ENCODE measurements at regions not wholly inside any gene's neighbourhood (a gene's known extent, or its start where the extent isn't known, plus 50 kb on each side); places are given as distances from the start of the nearest gene placed in this dataset.

- Histone ChIP-seq H3K27me3 (peaks cover 0 to 15% (median 0%) of the 10 kb centered on the region in 4 donors), H3K36me3 (no peaks in the 10 kb centered on the region), H3K27ac (replicated peaks in 1 of 4) (no peak overlapping the region), H3K4me1 (no peaks in the 10 kb centered on the region), H3K9me3 (no peaks in the 10 kb centered on the region), H3K4me3 (no peak overlapping the region)
- intact Hi-C loops (cut with DNase I), result no loop called here
- 96% methylated on average over 8 of the region's 16 CpGs for WGBS
- no peak for DNase-seq (ENCODE audit: extremely low spot score)
- TF ChIP-seq, protein P1, sequence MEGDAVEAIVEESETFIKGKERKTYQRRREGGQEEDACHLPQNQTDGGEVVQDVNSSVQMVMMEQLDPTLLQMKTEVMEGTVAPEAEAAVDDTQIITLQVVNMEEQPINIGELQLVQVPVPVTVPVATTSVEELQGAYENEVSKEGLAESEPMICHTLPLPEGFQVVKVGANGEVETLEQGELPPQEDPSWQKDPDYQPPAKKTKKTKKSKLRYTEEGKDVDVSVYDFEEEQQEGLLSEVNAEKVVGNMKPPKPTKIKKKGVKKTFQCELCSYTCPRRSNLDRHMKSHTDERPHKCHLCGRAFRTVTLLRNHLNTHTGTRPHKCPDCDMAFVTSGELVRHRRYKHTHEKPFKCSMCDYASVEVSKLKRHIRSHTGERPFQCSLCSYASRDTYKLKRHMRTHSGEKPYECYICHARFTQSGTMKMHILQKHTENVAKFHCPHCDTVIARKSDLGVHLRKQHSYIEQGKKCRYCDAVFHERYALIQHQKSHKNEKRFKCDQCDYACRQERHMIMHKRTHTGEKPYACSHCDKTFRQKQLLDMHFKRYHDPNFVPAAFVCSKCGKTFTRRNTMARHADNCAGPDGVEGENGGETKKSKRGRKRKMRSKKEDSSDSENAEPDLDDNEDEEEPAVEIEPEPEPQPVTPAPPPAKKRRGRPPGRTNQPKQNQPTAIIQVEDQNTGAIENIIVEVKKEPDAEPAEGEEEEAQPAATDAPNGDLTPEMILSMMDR (IDR thresholded peaks at IDR 0.05), result no peak
- no peak for TF ChIP-seq POLR2AphosphoS5 (IDR thresholded peaks at IDR 0.05)
- no peak for TF ChIP-seq EP300 (IDR thresholded peaks at IDR 0.05)
- TF ChIP-seq POLR2A (IDR thresholded peaks at IDR 0.05; ENCODE audit: low read depth), result no peak
These were observed 56.9 kb upstream of the PPP2R2D start for GRCh38 chr10:131843881-131844284.

GRCh38 chr10:131844529-131845084, 56.2 kb upstream of the PPP2R2D start:
- no peak overlapping the region for H3K27ac ChIP-seq (replicated peaks in 1 of 4)
- no peaks in the 10 kb centered on the region for H3K4me1 ChIP-seq
- no peaks in the 10 kb centered on the region for H3K36me3 ChIP-seq
- no peak overlapping the region for H3K4me3 ChIP-seq
- intact Hi-C loops (cut with DNase I), result no loop called here
- peaks cover 0 to 15% (median 0%) of the 10 kb centered on the region in 4 donors for H3K27me3 ChIP-seq
- TF ChIP-seq POLR2AphosphoS5 (IDR thresholded peaks at IDR 0.05), result no peak
- TF ChIP-seq EP300 (IDR thresholded peaks at IDR 0.05), result no peak
- no peak for TF ChIP-seq POLR2A (IDR thresholded peaks at IDR 0.05; ENCODE audit: low read depth)
- TF ChIP-seq, protein P1 (IDR thresholded peaks at IDR 0.05), result no peak
- WGBS, result 88% methylated on average over 17 of the region's 22 CpGs
- DNase-seq (ENCODE audit: extremely low spot score), result no peak
- no peaks in the 10 kb centered on the region for H3K9me3 ChIP-seq

- no peak overlapping the region for H3K27ac ChIP-seq (replicated peaks in 1 of 4)
- intact Hi-C loops (cut with DNase I), result no loop called here
- TF ChIP-seq, protein P1 (IDR thresholded peaks at IDR 0.05), result no peak
- no peak for TF ChIP-seq POLR2AphosphoS5 (IDR thresholded peaks at IDR 0.05)
- TF ChIP-seq EP300 (IDR thresholded peaks at IDR 0.05), result no peak
- no peak for TF ChIP-seq POLR2A (IDR thresholded peaks at IDR 0.05; ENCODE audit: low read depth)
- H3K36me3 ChIP-seq, result no peaks in the 10 kb centered on the region
- no peak overlapping the region for H3K4me3 ChIP-seq
- H3K4me1 ChIP-seq, result no peaks in the 10 kb centered on the region
- peaks cover 0 to 15% (median 0%) of the 10 kb centered on the region in 4 donors for H3K27me3 ChIP-seq
- WGBS, result 79% methylated on average over 16 of the region's 26 CpGs
- no peaks in the 10 kb centered on the region for H3K9me3 ChIP-seq
- DNase-seq (ENCODE audit: extremely low spot score), result no peak
These were observed 55.1 kb upstream of the PPP2R2D start for GRCh38 chr10:131845505-131846239.

DNA sequence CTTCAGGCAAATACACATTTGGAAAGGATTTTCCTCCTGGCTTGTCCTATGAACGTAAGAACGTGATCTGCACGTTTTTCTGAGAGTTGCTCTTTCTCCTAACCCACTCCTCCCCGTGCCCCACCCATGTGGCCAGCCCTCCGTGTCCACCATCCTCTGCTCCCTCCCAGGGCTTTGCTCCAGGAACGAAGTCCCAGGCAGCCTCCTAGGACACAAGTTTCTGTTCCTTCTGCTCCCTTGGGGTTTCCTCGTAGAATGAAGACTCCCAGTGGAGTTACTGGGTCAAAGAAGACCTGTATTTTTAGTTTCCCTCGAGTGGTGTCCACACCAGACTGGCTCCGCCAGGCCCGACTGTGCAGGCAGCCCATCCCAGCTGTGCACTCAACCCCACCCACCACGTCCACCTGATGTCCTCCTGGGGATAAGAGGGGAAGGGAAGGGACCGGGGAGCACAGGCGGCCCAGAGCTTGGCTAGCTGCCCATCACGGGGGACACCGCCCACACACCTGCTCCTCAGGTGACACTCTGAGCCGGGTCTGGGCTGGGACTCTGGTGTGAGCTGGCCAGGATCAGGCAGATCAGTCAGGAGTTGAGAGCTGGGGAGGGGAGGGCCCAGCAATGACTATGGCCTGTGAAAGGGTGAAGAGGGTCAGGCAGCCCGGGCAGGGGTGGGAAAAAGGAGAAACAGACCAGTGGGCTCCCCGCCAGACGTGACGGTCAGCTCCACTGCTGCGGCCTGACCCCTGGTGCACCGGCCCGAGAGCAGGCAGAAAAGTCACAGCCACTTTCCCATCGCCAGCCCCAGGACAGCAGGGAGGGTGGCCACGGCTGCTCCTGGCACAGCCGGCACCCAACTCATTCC, 54.3 kb upstream of the PPP2R2D start:
- TF ChIP-seq POLR2AphosphoS5 (IDR thresholded peaks at IDR 0.05) (no peak), EP300 (IDR thresholded peaks at IDR 0.05) (no peak), POLR2A (IDR thresholded peaks at IDR 0.05; ENCODE audit: low read depth) (no peak)
- TF ChIP-seq, protein P1 (IDR thresholded peaks at IDR 0.05), result no peak
- intact Hi-C loops (cut with DNase I), result no loop called here
- H3K9me3 ChIP-seq, result no peaks in the 10 kb centered on the region
- H3K27me3 ChIP-seq, result peaks cover 0 to 15% (median 0%) of the 10 kb centered on the region in 4 donors
- no peaks in the 10 kb centered on the region for H3K4me1 ChIP-seq
- DNase-seq (ENCODE audit: extremely low spot score), result no peak
- H3K36me3 ChIP-seq, result no peaks in the 10 kb centered on the region
- WGBS, result 68% methylated on average over 18 of the region's 26 CpGs
- H3K4me3 ChIP-seq, result no peak overlapping the region
- H3K27ac ChIP-seq (replicated peaks in 1 of 4), result no peak overlapping the region
